Stimulated activated CD8-positive, alpha-beta memory T cell treated with anti-CD3 and anti-CD28 coated beads, Interleukin-4, amount 100 ng/mL, for 1 hour (primary cell): ENCODE measurements at regions not wholly inside any gene's neighbourhood (a gene's known extent, or its start where the extent isn't known, plus 50 kb on each side); places are given as distances from the start of the nearest gene placed in this dataset.
"Not testable (repeated sequence)": the region's sequence is repeated elsewhere in the genome, so short reads cannot be mapped to it uniquely, and the experiment has no call there.

Experiments used
- DNase-seq, 2 donors: peaks; one replicate each; pipeline ENCODE4 v3.0.0-alpha.2; 2020; ENCODE audit warnings: low read depth in 2 of 2, low spot score in 1 of 2

DNA sequence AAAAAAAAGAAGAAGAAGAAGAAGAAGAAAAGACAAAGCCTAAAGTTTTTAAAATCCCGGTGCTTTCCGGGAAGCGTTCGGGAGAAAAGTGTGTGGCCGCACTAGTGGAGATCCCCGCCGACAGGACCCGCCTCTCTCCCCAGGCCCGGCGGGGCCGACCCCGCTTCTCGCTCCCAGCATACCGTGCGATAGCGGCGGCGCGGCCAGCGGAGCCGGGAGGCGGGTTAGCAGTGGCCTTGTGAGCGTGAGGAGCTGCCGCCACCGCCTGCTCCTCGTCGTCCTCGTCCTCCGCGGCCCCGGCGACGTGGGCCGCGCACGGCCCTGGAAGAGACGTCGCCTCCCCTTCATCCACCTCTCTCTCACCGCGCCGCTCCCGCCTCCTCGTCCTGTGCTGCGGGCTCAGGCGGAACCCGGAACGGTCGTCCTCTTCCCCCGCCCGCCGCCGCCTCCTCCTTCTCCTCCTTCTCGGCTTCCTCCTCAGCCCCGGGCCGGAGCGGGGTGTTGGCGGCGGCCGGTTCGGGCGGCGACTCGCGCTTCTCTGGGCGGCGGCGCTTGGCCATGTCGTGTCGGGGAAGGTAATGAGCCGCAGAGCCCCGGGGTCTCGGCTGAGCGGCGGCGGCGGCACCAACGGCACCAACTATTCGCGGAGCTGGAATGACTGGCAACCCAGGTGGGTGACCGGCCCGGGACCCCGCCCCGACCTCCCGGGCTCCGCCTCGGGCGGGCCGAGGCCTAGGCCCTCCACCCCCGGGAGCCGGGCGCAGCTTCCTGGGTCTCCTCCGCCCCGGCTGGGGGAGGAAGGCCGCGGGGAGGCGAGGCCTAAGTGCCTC lies 62.6 kb upstream of the CDR2 start:
- DNase-seq: peak; percentile 28 to 44

GRCh38 chr16:22436326-22436822 lies 62.0 kb upstream of the CDR2 start:
- DNase-seq: not testable (repeated sequence)

DNA sequence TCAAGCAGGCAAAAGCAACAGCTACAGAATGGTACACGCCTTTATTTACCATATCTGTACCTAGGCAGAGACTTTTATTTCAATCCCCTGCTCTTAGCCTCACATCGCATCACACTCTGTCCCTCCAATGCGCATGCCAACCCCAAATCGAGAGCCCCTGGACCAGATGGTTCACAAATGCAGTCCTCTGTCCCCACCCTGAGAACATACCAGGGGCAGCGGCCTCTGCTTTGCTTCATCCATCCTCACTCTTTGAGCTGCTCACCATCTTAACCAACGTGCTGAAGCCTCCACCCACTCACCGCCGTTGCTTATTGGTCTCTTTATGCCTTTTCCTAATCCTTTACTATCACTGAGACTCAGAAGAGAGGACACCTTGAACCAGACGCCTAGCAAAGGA lies 56.9 kb upstream of the CDR2 start:
- not testable (repeated sequence) for DNase-seq

DNA sequence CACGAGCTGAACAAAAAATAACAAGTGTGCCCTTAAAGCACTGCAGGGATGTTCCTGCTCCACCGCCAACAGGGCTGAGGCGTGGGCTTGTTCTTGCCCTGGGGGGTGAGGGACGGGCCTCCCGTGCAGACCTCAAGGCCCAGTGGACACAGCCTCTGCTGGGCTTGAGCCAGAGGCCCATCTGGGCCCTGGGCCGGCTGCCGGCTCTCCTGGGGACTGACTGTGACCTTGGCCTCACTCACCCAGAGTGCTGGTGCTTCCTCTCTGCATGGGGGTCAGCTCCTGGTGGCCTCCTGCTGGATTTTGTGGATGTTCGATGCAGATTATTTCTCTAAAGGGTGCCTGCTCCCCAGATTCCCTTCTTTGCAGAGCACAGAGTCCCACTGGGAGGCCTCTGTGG lies 54.2 kb upstream of the CDR2 start:
- no peak for DNase-seq

- no peak for DNase-seq
These were observed 53.1 kb upstream of the CDR2 start for GRCh38 chr16:22427556-22427955.

DNA sequence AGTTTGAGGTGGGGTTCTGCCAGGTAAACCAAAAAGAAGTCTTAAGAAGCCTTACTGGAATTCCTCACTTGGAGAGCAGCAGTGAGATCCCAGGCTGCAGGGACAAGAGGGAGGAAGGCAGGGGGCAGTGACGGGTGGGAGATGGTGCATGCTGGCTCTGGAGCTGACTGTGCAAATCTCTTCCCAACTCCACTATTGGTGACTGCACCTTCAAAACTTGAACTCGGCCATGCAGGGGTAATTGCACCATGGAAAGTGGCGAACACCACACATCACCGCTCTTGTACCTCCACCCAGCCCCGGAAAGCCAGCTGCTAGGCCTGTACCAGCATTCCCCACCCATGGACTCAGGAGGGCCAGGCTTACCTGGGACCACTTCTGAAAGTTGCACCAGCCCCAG lies 51.4 kb upstream of the CDR2 start:
- DNase-seq: no peak

DNA sequence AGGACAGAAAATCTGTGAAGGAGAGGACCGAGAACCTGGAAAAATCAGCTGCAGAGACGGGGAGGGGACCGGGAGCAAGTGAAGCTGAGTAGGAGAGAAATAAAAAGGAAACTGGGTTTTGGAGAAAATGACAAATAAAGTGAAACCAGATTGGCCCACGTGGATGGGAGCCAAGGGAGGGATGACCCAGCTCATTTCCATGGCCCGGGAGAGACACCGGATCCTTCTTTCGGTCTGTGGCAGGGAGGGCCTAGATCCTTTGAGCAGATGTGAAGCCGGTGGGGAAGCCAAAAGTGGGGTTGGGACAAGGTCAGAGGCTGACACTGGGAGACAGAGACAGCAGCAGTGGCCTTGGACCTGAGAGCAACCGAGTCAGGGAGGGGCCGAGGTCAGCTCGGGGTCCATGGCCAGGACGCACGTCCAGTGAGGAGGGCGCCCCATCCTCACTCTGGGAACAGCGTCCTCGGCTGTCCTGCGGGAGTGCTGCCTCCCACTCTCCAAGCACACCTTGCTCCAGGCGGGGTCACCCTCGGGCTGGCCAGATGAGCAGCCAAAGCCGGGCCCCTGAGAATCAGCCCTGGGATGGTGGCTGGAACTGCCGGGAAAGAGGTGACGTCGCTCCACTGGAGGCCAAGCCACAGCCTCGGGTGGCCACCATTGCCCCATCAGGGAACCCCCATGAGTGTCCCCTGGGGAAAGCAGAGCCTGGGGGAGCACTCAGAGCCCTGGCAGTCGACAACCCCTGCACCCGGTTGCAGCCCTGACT lies 50.8 kb upstream of the CDR2 start:
- no peak for DNase-seq

DNA sequence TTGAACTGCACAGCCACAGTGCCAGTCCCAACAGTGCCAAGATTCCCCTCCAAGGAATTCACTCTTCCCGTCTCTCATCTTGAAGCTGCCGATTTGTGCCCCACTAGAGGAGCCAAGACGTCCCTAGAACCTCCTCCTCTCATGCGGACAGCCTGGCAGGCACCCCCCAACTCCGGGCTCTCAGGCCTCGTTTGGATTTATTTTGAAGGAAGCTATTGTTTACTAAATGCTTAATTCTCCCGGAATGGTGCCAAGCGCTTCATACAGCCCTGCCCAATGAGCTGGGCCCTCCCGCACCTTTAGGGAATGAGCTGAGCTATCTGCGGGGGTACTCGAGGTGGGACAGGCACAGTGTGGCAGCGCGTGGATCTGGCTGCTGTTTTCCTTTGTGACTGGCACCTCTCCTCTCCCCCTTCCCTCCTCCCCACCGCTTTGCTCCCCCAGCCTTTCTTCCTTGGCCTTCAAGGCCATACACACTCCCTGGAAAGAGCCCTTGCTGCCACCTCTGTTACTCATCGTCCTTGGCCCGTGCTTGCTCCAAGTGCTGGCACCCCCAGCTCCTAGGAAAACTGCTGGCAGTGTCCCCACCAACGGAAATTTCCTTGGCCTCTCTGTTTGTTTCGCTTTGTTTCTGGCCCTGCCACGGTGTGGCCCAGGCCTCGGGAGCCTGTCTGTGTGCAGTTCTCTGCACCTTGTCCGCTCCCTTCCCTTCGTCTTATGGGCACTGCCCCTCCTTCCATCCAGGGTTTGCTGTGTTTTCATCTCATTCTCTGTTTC lies 49.9 kb upstream of the CDR2 start:
- no peak for DNase-seq
